HepG2 (cell line): ENCODE measurements at regions not wholly inside any gene's neighbourhood (a gene's known extent, or its start where the extent isn't known, plus 50 kb on each side); places are given as distances from the start of the nearest gene placed in this dataset.

ENCODE experiments used
- CHD2 ChIP-seq: IDR thresholded peaks from 2 replicates; pipeline ENCODE4 v1.6.1; 2011; ENCODE audit warnings: low read depth, low read length, improper control_type of control experiment
- HNF4A ChIP-seq: sonication (generic); formaldehyde crosslinking; IDR thresholded peaks from 2 replicates; pipeline ENCODE4 v1.4.0; 2020; ENCODE audit warnings: missing genetic modification reagents
- MYC ChIP-seq: sonication (generic); formaldehyde crosslinking; IDR thresholded peaks from 2 replicates; pipeline ENCODE4 v1.9.0; 2021; ENCODE audit warnings: missing genetic modification reagents, borderline replicate concordance
- POLR2A ChIP-seq, 2 experiments: IDR thresholded peaks; 2 replicates each; pipeline ENCODE4 v1.6.1; 2011; ENCODE audit warnings: low read depth in 2 of 2, low read length in 2 of 2, mild to moderate bottlenecking in 1 of 2, moderate library complexity in 1 of 2; ENCODE audit not compliant: insufficient read depth in 1 of 2
- SUZ12 ChIP-seq: fragments of 150-350 bp; IDR thresholded peaks from 2 replicates; pipeline ENCODE4 v1.6.1; 2014; ENCODE audit warnings: low read depth, low read length
- ZNF274 ChIP-seq: sonication (generic); formaldehyde crosslinking; IDR thresholded peaks from 2 replicates; pipeline ENCODE4 v1.5.1; 2020; ENCODE audit warnings: mild to moderate bottlenecking, missing genetic modification reagents
- ZNF644 ChIP-seq: IDR thresholded peaks from 2 replicates; pipeline ENCODE4 v1.6.1; 2016; ENCODE audit warnings: low read depth
- ZNF850 ChIP-seq: sonication (generic); formaldehyde crosslinking; conservative IDR thresholded peaks from 2 replicates; pipeline ENCODE4 v1.9.0; 2021; ENCODE audit warnings: mild to moderate bottlenecking, missing genetic modification reagents
- TF ChIP-seq, protein P1 (sequence below): sonication (generic); formaldehyde crosslinking; IDR thresholded peaks from 2 replicates; pipeline ENCODE4 v1.4.0; 2020; ENCODE audit warnings: mild to moderate bottlenecking, missing genetic modification reagents
- TF ChIP-seq, protein P2 (sequence below): sonication (generic); formaldehyde crosslinking; IDR thresholded peaks from 2 replicates; pipeline ENCODE4 v1.4.0; 2020; ENCODE audit warnings: missing genetic modification reagents, borderline replicate concordance
- TF ChIP-seq, protein P3 (sequence below): IDR thresholded peaks from 2 replicates; pipeline ENCODE4 v1.6.1; 2016; ENCODE audit warnings: missing compliant biosample characterization, missing genetic modification reagents, borderline replicate concordance

DNA sequence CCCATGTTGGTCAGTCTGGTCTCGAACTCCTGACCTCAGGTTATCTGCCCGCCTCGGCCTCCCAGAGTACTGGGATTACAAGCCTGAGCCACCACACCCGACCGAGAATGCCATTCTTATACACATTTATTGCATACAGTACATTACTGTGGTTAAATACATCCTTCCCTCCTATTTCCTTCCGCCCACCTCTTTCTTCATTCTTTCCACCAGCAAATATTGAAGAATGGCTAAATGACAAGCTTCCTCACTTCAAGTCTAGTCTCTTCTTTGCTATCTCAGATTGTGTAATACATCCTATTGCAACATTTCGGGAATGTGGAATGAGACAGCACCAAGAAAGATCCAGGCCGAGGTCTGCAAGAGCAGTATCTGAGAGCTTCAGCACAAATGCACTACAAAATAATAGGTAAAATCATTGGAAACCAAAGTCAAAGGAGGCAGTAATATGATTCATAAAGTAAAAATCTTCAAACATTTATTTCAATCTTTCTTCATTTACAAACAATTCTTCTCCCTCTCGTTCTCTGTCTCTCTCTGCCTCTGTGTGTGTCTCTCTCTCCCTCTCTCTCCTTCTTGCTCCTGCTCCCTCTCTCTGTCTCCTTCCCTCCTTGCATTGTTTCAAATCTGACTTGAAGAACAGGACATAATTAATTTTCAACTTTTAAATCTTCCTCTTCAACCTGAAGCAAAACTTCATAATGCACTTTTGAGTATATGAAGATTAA lies 94.7 kb upstream of the TGFBR2 start:
- TF ChIP-seq MYC (CRISPR knock-in tag) (no peak), ZNF644 (CRISPR knock-in tag) (peak; percentile 97), ZNF850 (CRISPR knock-in tag) (no peak), CHD2 (no peak), SUZ12 (no peak), HNF4A (peak; percentile 35; the same call in 1 of the 2 replicates), POLR2A (IDR thresholded peaks at IDR 0.05; ENCODE audit: insufficient read depth in 1 of 2, low read depth in 2 of 2, low read length in 2 of 2) (no peak), ZNF274 (no peak)
- TF ChIP-seq, protein P1, sequence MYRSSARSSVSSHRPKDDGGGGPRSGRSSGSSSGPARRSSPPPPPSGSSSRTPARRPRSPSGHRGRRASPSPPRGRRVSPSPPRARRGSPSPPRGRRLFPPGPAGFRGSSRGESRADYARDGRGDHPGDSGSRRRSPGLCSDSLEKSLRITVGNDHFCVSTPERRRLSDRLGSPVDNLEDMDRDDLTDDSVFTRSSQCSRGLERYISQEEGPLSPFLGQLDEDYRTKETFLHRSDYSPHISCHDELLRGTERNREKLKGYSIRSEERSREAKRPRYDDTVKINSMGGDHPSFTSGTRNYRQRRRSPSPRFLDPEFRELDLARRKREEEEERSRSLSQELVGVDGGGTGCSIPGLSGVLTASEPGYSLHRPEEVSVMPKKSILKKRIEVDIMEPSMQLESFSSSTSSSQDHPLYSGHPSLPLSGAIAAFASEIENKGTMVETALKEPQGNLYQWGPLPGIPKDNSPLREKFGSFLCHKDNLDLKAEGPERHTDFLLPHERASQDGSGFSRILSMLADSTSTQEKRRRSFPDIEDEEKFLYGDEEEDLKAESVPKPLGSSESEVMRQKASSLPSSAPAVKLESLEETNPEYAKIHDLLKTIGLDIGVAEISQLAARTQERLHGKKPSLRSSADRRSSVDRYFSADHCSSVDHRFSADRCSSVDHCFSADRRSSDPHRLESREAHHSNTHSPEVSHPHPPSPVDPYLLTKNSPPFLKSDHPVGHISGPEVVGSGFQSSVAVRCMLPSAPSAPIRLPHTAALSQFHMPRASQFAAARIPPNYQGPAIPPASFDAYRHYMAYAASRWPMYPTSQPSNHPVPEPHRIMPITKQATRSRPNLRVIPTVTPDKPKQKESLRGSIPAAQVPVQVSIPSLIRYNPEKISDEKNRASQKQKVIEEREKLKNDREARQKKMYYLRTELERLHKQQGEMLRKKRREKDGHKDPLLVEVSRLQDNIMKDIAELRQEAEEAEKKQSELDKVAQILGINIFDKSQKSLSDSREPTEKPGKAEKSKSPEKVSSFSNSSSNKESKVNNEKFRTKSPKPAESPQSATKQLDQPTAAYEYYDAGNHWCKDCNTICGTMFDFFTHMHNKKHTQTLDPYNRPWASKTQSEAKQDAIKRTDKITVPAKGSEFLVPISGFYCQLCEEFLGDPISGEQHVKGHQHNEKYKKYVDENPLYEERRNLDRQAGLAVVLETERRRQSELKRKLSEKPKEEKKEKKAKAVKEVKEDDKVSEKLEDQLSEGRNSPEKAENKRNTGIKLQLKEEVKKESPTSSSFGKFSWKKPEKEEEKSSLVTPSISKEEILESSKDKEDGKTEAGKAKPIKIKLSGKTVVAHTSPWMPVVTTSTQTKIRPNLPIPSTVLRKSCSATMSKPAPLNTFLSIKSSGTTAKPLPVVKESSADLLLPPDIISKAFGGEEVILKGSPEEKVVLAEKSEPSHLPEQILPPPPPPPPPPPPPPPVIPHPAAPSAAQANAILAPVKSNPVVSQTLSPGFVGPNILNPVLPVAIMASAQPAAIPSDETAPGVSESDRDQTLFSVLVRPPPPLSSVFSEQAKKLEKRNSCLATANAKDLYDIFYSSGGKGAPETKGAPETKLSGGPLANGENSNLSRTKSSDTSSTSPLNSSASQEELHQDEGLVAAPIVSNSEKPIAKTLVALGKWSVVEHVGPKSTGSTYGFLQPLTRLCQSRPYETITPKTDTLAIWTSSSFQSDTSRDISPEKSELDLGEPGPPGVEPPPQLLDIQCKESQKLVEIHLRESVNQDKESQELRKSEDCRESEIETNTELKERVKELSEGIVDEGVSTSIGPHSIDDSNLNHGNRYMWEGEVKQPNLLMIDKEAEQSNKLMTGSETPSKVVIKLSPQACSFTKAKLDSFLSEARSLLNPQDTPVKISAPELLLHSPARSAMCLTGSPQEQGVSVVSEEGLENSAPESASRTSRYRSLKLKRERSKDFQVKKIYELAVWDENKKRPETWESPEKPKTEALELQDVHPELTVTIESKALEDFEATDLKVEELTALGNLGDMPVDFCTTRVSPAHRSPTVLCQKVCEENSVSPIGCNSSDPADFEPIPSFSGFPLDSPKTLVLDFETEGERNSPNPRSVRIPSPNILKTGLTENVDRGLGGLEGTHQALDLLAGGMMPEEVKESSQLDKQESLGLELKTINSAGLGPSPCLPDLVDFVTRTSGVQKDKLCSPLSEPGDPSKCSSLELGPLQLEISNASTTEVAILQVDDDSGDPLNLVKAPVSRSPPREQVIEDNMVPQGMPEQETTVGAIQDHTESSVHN (CRISPR knock-in tag): no peak
- TF ChIP-seq, protein P2, sequence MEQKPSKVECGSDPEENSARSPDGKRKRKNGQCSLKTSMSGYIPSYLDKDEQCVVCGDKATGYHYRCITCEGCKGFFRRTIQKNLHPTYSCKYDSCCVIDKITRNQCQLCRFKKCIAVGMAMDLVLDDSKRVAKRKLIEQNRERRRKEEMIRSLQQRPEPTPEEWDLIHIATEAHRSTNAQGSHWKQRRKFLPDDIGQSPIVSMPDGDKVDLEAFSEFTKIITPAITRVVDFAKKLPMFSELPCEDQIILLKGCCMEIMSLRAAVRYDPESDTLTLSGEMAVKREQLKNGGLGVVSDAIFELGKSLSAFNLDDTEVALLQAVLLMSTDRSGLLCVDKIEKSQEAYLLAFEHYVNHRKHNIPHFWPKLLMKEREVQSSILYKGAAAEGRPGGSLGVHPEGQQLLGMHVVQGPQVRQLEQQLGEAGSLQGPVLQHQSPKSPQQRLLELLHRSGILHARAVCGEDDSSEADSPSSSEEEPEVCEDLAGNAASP (CRISPR knock-in tag): peak; percentile 60
- TF ChIP-seq, protein P3, sequence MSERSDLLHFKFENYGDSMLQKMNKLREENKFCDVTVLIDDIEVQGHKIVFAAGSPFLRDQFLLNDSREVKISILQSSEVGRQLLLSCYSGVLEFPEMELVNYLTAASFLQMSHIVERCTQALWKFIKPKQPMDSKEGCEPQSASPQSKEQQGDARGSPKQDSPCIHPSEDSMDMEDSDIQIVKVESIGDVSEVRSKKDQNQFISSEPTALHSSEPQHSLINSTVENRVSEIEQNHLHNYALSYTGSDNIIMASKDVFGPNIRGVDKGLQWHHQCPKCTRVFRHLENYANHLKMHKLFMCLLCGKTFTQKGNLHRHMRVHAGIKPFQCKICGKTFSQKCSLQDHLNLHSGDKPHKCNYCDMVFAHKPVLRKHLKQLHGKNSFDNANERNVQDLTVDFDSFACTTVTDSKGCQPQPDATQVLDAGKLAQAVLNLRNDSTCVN: no peak
